GM18867 (cell line): ENCODE measurements at regions not wholly inside any gene's neighbourhood (a gene's known extent, or its start where the extent isn't known, plus 50 kb on each side); places are given as distances from the start of the nearest gene placed in this dataset.
"Not testable (repeated sequence)": the region's sequence is repeated elsewhere in the genome, so short reads cannot be mapped to it uniquely, and the experiment has no call there.

Experiments used
- ATAC-seq: cut with Tn5 transposase; IDR thresholded peaks from one replicate; pipeline ENCODE4 v1.9.1; 2021; ENCODE audit warnings: mild to moderate bottlenecking, moderate library complexity; ENCODE audit not compliant: unreplicated experiment

DNA sequence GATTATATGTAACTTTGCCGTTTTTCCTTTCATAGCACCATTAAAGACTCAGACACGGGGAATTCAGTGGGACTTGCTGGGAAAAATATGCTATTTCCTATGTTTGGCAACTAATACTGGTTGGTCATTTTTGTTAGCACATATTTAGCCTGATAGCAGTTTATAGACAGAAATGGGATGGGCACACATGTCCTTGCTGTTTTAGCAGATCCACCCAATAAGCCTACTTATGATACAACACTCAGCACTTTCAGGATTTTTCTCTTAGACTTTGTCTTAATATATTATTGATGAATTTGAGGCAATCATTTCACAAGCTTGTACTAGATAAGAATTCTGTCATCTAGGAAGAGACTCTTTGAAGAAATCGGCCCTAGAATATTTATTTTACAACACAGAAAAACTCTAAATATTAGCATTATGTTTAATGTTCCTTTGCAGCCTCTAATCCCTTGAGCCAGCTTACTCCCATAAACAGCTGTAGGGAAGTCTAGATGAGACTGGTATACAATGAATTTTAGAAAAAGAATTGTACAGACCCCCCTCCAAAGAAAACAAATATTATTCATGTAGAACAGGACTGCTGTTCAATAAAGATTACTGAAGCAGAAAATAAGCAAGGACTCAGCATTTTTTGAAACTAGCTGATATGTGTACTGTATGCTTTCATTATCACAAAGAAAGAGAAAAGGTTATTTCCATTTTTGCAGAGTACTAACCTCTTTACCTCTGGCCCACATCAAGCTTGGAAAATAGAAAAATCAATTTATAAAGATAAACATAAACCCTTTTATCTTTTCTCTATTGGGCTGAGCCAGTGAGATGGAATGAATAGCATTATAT is 656.8 kb upstream of the SGO1 start:
- ATAC-seq: no peak

DNA sequence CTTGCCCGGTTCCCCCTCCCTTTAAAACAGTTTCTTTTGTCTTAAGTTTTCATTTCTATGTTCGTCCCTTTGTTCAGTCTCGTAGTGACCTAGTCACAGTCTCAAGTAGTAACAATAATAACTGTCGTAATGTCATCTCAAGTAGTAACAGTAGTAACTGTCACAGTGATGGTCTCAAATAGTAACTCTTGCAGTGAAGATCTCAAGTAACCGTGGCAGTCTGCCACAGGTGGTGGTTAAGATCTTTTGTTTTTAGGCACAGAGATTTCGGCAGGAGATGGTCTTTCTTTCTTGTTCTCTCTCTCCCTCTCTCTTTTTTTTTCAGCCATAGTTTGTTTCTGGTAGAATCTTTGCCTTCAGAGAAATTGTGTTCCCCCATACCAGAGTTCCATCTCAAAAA is 656.0 kb upstream of the SGO1 start:
- ATAC-seq: no peak

DNA sequence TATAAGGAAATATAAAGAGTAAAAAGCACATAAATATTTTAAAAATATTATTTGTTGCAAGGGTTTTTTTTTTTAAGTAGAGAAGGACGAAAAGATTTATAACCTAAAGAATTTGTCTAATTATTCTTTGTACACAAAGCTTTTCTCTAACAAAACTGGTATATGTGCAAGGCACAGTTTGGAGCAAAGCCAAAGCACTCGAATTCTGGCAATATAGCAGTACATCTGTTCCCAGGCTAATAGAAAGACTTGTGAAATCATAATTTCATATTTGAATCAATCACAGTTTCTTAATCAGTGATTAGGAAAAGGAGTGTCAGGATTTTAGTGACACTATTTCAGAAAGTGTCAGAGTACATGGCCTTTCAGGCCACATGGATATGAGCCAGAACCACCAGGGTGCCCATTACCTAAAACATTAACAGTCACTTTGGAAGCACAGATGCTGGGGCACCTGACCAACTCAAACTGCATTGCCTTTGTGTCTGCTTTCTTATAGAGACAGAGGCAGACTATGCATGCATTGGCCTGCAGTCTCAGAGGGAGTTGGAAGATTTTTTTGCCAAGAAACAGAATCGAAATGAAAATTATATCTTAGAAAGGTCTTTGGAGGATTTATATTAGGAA is 651.8 kb upstream of the SGO1 start:
- no peak for ATAC-seq

DNA sequence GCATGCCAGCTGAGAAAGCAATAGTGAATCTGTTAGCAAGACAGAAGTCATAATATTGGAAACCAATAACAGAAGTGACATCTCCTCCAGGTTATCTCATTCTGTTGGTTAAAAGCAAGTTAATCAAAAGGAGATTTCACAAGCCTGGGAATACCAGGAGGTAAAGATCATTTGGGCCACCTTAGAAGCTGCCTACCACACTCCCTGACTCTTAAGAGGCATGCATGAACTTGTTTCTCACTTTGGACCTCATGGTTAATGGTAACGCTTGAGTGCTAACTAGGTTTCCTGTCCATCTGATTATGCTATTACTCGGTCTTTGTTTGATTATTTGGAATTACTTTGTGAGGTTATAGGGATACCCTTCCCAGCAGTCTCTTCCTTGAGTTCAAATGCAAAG is 650.8 kb upstream of the SGO1 start:
- no peak for ATAC-seq

DNA sequence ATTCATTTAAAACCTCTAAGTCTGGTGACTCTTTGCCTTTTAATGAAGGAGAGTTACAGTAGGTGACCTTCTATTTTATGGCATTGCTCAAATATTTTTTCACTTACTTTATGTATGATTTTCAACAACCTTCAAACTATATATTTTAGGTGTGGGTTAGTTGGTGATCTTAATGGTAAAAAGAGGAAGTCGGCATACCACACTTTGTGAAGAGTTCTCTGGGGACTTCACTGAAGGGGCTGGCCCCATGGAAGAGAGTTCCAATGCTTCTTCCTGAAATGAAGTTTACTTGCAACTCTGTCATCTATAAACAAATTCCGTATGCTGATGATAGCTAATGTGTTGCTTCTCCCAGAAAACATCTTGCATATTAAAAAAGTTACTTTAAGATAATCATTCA is 647.0 kb upstream of the SGO1 start:
- no peak for ATAC-seq

DNA sequence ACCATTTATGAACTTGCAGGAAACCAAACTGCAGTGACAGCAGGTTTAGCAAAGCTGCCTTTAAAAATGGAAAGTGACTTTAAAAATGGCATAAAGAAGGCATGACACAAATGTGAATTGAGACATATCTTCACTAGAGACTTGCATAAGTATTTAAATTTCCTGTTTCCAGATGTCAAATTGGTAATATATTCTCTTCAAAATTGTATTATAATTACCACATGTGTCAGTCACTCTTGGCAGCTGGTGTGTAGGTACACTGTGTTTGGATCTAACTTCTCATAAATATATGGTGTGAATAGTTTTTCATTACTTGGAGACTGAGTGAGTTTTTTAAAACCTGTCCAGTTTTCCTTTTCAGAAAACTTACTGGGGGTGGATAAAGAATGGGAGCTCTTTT is 636.2 kb upstream of the SGO1 start:
- no peak for ATAC-seq

DNA sequence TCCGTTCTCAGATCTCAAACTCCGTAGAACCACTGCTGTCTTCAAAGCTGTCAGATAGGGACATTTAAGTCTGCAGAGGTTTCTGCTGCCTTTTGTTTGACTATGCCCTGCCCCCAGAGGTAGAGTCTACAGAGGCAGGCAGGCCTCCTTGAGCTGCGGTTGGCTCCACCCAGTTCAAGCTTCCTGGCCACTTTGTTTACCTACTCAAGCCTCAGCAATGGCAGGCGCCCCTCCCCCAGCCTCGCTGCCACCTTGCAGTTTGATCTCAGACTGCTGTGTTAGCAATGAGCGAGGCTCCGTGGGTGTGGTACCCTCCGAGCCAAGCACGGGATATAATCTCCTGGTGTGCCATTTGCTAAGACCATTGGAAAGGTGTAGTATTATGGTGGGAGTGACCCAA is 634.9 kb upstream of the SGO1 start:
- not testable (repeated sequence) for ATAC-seq

DNA sequence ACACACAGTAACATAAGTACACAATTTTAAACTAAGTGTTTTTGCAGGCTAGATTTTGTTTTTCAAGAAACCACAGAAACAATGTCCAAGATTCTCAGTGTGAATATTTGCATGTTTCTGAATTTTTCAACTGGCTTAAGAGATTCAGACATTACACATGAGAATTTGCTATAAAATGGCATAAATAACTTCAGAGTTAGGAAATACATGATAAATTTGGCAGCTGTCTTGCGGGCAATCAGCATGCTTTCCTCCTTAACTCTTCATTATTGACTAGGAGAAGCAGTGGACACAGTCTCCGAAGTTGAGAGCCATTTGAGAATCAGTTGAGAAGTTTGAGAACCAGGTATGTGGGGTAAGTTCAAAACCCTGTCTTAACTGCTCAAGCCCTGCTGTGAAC is 625.6 kb upstream of the SGO1 start:
- no peak for ATAC-seq

DNA sequence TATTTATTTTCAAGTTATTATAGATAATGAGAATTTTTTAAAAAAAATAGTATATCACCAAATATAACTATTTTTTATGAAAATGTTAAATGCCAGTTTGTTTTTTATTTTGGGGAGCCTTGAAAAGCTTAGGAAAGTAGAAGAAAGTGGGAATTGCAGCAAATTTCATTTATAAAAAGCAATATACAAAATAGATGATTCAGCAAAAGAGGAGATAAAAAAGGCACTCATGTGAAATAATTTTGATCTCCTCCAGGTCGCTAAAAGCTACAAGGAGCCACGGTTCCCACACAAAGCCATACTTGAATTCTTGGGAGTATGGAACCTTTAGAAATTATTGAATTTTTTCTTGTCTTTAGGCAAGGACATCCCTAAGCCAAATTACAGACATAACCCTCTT is 625.0 kb upstream of the SGO1 start:
- ATAC-seq: no peak

DNA sequence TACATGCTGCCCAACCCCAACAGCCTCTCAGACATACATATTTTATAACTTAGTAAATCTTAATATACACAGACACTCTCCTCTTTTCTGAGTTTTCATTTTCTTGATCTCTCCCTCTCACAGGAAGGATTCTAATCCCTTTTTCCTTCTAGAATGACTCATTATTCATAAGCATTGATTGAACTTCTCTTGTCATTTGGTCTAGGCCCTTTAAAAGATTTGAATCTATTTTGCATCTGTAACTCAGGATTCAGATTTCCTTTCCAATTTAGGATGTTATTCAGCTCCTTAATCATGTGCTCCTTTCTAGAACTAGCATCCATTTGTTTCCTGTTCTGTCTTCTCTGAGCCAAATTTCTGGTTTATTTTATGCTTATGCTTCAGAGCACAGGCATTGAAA is 624.5 kb upstream of the SGO1 start:
- no peak for ATAC-seq

DNA sequence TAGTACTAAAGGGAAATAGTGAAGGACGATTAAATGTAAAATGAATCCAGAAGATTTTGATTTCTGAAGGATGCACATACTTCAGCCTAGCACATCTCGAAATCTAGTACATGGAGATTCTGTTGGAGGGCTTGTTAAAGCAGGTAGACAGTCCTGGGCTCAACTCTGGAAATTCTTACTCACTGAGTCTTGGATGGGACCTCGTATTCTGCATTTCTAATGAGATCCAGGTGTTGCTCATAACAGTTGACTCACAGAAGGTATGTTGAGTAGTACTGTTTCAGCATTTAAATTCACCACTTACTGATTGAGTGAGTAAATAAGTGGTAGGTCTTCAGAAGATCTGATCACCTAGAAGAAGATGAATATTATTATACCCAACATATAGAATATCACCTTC is 623.4 kb upstream of the SGO1 start:
- ATAC-seq: no peak

DNA sequence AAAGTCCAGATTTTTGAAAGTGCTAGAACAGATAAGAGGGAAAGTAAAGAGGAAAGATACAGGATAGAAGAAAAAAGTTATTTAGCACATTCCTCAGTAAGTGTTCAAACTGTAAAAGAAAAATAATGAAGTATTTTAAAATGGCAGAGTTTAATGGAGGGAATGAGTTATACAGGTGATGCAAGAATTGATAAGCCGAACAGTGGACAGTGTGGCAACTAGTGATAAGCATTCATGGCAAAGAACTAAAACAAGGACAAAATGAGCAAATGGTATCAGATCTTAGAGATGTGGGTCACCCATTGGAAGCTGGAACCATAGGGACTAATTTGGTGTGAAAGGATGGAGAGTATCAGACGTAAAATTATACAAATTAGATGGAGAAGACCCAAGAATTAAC is 622.9 kb upstream of the SGO1 start:
- no peak for ATAC-seq

DNA sequence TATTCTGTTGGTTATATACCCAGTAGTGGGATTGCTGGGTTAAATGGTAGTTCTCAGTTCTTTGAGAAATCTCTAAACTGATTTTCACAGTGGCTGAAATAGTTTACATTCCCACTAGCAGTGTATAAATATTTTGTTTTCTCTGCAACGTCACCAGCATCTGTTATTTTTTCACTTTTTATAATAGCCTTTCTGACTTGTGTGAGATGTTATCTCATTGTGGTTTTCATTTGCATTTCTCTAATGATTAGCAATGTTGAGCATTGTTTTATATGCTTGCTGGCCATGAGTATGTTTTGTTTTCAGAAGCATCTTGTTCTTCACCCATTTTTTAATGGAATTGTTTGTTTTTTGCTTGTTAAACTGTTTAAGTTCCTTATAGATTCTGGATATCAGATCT is 612.7 kb upstream of the SGO1 start:
- no peak for ATAC-seq

DNA sequence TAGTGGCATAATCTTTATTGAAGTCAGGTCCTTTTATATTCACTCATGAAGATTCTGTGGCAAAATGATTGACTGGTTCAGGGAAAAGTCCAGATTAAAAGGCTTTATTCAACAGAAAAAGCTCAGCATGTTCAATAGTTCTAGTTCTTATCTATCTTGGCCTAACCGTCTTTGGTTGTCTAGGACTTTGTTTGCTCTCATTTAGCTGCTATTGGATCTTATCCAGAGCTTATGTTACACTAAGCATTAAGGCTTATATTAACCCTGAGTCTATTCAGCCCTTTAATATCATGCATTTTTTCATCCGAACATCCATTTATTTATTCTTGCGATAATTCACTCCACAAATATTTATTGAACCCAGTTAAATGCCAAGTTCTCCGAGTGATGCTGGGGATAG is 601.0 kb upstream of the SGO1 start:
- no peak for ATAC-seq

DNA sequence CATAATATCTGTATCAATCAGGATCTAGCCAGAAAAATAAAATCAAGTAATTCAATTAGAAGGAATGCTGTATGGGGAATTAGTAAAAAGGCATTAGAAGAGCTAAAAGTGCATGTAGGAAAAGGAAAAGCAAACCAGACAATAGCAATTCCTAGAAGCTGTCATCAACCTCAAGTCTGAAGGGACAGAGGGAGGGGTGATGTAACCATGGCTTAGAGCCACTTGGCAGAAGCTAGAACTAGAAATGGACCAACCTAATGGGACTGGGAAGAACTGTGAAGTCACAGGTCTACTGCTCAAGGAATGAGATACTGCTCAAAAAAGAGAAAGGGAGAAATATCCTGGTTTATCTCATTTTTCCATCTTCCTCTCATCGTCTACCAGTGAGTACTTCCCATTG is 590.7 kb upstream of the SGO1 start:
- no peak for ATAC-seq

DNA sequence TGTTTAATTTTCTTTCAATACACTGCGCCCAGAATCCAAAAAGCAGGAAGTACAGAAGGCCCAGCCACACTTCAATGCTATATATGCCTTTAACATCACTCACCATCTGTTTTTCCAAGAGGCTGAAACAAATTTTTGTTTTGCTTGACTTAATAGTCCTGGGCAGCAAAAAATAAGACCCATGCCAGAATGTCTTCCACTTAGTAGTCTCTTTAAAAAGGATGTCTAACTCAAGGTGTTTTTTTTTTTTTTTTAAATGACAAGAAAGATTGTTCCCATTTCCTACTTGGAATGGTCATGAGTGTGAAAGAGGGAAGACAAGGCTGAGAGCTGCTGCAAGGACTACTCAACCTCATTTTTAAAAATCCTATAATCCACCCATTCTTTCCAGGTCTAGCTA is 590.3 kb upstream of the SGO1 start:
- no peak for ATAC-seq

DNA sequence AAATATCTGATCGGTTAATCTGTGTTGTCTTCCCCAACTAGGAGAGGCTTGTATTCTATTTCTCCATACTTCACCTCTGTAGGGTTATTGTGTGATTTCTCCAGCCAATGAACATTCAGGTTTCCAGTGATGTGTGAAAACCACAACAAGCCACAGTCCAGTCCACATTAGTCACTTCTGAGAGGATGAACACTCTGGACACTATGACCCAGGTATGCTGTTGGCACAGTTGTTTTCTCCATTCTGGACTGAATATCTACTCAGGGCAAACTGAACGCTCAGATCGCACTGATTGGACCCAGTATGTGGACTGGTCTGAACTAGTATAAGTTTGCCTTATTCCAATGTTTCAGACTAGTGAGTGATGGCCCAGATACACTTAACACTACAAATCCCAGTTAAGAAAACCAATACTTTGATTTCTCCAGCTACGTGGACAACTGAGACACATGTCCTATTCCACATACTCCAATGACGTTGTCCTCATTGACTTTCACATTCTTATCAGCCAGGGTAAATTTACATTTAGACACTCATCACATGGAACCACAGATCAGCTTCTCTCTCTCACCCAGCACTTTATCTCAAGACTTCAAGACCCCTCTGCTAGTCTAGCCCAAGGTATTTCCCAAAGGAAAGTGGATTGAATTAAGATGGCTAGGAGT is 587.4 kb upstream of the SGO1 start:
- ATAC-seq: no peak

DNA sequence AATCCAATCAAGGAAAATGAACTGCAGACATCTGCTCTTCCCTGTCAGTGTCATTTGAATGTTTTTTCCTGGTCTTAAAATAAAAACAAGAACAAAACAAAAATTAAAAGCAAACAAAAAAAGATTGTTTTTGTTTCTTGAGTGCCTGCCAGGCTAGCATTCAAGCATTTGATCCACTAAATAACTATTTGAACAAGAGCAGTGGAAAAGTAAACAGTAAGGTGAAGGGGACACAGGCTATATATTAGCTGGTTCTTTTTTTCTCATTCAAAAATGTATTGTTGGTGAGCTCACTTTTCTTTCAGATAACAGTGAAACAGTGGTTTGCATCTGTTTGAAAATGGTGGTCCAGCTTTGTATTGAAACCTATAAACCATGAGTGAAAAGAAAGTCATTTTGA is 586.9 kb upstream of the SGO1 start:
- ATAC-seq: no peak

DNA sequence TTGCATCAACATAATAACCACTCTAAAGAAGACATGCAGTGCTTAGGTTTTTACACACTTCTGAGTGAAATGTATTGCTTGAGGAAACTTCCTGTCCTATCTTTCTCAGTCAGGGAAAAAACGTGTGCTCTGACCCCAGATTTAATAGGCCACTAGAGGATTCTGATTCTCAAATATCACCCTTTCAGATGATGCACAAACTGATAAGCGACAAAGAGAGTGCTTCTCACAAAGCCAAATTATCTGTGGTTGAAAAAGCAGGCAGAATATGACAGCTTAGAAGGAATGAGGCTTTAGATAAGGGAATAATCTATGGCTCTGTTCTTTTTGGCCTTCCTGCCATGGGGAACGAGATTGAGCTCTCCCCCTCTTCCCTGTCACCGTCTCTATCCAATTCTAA is 583.4 kb upstream of the SGO1 start:
- ATAC-seq: no peak

DNA sequence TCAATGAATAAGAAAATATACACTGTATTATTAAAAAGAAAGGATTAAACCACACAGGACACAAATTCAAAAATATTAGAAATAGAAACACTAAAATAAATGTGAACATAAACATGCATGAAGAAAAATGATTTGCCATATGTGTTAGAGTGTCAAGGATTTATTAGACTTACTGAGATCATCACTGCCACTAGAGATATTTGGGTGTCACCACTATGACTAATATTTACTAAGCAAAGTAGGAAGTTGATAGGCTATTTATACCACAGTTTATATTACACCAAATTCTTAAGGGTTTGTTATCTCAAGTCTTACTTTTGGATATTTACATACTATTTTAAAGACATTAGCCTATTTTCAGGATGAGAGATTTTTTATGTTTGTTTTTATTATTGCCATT is 575.0 kb upstream of the SGO1 start:
- no peak for ATAC-seq

DNA sequence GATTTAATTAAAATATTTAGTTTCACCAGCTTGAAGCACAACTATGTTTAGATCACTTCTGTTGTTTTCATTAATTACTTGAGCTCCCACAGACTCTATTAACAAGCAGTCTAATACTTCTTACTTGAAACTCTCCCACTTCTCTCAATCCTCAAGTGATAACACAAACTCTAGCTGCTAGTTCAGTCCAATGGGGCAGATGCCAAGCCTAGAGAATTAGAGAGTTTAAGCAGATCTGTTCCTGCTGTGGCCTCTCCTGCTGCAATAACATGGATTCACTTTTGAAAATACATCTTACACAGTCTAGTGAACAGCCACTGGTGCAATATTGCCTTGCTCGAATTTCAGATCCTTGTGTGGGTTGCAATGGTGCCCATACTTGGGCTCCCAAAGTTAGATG is 566.4 kb upstream of the SGO1 start:
- no peak for ATAC-seq

DNA sequence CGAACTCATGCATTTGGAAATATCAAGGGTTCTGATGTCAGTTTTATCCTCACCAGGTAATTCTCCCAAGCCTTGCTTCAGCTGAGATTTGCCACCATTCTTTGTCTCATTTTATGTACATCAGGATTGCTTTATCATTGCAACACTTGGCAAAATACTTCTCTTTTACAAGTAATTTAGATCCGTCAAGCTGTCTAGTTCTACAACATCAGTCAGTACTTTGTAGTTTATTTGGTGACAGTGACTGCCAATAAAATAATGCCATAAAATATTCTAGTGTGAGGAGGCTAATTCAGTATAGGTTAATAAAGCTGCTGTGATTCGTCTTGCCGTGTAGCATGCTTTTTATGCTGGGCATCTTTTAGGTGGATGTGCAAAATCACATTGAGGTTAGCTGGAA is 565.3 kb upstream of the SGO1 start:
- no peak for ATAC-seq
